Uterus (tissue), 3 donors: ENCODE measurements at regions not wholly inside any gene's neighbourhood (a gene's known extent, or its start where the extent isn't known, plus 50 kb on each side); places are given as distances from the start of the nearest gene placed in this dataset.

Source experiments
- DNase-seq, 2 donors: peaks; one replicate each; pipeline ENCODE4 v3.0.0-alpha.2; 2019 to 2020
- H3K27ac ChIP-seq, 2 donors: fragments of 200-600 bp; sonication (generic); 1 replicate in 1 of 2; 2 replicates in 1 of 2; pipeline ENCODE4 v1.5.1; 2016 to 2018
- H3K27me3 ChIP-seq, 2 donors: fragments of 200-600 bp; sonication (generic); one replicate each; pipeline ENCODE4 v1.5.1; 2018 to 2019; ENCODE audit warnings: control low read depth in 1 of 2
- H3K36me3 ChIP-seq, 2 donors: fragments of 200-600 bp; sonication (generic); one replicate each; pipeline ENCODE4 v1.5.1; 2019; ENCODE audit warnings: control low read depth in 1 of 2
- H3K4me1 ChIP-seq, 2 donors: fragments of 200-600 bp; sonication (generic); one replicate each; pipeline ENCODE4 v1.5.1; 2018 to 2019; ENCODE audit warnings: control low read depth in 1 of 2
- H3K4me3 ChIP-seq, 2 donors: fragments of 200-600 bp; sonication (generic); 1 replicate in 1 of 2; 2 replicates in 1 of 2; pipeline ENCODE4 v1.5.1; 2018 to 2019; ENCODE audit warnings: mild to moderate bottlenecking in 1 of 2
- H3K9me3 ChIP-seq, 2 donors: fragments of 200-600 bp; sonication (generic); one replicate each; pipeline ENCODE4 v1.5.1; 2019; ENCODE audit warnings: control low read depth in 1 of 2
- CTCF ChIP-seq, 4 experiments: fragments of 200-600 bp in 2 of 4; fragments of 450-650 bp in 2 of 4; sonication (generic) in 2 of 4; IDR thresholded peaks; one replicate each; pipeline ENCODE4 v1.5.1; 2016 to 2019; ENCODE audit warnings: antibody characterized with exemption in 4 of 4, mild to moderate bottlenecking in 2 of 4, moderate library complexity in 1 of 4
- POLR2A ChIP-seq, 2 donors: fragments of 450-650 bp; IDR thresholded peaks; one replicate each; pipeline ENCODE4 v1.6.1; 2016; ENCODE audit warnings: antibody characterized with exemption in 2 of 2, mild to moderate bottlenecking in 1 of 2, moderate library complexity in 1 of 2
- intact Hi-C: fragments of 100-400 bp; cut with DNase I; formaldehyde crosslinking; loops from one replicate; pipeline ENCODE4 v1.15.1; 2023; ENCODE audit warnings: low total_unique reads
- donor health status: DM: yes; HTN: yes; CAD: no.

DNA sequence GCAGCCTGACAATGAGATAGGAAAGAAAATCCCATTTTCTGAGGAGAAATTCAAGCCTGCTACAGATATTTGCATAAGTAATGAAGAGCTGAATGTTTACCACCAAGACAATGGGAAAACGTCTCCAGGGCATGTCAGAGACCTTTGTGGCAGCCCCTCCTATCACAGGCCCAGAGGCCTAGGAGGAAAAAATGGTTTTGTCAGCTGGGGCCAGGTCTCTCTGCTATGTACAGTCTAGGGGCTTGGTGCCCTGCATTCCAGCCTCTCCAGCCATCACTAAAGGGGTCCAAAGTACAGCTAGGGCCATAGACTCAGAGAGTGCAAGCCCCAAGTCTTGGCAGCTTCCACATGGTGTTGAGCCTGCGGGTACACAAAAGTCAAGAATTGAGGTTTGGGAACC, 361.6 kb upstream of the ANXA10 start:
- Histone ChIP-seq H3K36me3 (no peaks in the 10 kb centered on the region), H3K4me1 (no peaks in the 10 kb centered on the region), H3K4me3 (no peak overlapping the region), H3K9me3 (no peaks in the 10 kb centered on the region), H3K27ac (no peak overlapping the region), H3K27me3 (no peaks in the 10 kb centered on the region)
- no peak for DNase-seq
- intact Hi-C loops, result no loop called here
- TF ChIP-seq POLR2A (IDR thresholded peaks at IDR 0.05), result no peak
- TF ChIP-seq CTCF (IDR thresholded peaks at IDR 0.05), result no peak

- TF ChIP-seq POLR2A (IDR thresholded peaks at IDR 0.05) (no peak), CTCF (IDR thresholded peaks at IDR 0.05) (no peak)
- Histone ChIP-seq H3K36me3 (no peaks in the 10 kb centered on the region), H3K27me3 (no peaks in the 10 kb centered on the region), H3K4me3 (no peak overlapping the region), H3K9me3 (no peaks in the 10 kb centered on the region), H3K27ac (no peak overlapping the region), H3K4me1 (no peaks in the 10 kb centered on the region)
- no peak for DNase-seq
- intact Hi-C loops, result no loop called here
Measured at GRCh38 chr4:167745024-167745687, 347.2 kb upstream of the ANXA10 start.

DNA sequence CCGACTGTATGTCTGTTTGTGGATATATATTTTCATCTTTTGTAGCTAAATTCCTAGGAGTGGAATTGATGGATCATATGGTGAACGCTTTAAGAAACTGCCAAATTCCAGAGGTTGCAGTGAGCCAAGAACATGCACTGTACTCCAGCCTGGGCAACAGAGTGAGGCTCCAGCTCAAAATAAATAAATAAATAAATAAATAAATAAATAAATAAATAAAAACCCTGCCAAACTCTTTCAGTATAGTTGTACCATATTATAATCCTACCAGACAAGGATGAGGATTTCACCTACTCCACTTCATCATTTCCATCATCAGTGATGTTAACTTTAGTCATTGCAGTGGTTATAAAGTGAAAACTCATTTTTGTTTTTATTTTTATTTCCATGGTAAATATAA, 325.1 kb upstream of the ANXA10 start:
- Histone ChIP-seq H3K36me3 (no peaks in the 10 kb centered on the region), H3K4me1 (no peaks in the 10 kb centered on the region), H3K4me3 (no peak overlapping the region), H3K27me3 (no peaks in the 10 kb centered on the region), H3K9me3 (no peaks in the 10 kb centered on the region), H3K27ac (no peak overlapping the region)
- no peak for DNase-seq
- intact Hi-C loops, result no loop called here
- TF ChIP-seq CTCF (IDR thresholded peaks at IDR 0.05), result no peak
- TF ChIP-seq POLR2A (IDR thresholded peaks at IDR 0.05), result no peak

DNA sequence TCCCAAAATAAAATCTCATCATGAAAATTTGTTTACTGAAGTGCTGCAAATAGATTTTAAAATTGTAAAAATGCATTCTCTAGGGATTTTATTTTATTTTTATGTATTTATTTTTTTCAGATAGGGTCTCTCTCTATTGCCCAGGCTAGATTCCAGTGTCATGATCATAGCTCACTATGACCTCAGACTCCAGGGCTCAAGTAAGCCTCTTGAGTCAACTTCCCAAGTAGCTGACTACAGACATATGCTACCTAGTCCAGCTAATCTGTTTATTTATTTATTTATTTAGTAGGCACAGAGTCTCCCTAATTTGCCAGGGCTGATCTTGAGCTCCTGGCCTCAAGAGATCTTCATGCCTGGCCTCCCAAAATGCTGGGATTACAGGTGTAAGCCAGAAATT, 317.7 kb upstream of the ANXA10 start:
- Histone ChIP-seq H3K36me3 (no peaks in the 10 kb centered on the region), H3K4me1 (no peaks in the 10 kb centered on the region), H3K27me3 (no peaks in the 10 kb centered on the region), H3K9me3 (no peaks in the 10 kb centered on the region), H3K4me3 (no peak overlapping the region), H3K27ac (no peak overlapping the region)
- DNase-seq, result no peak
- intact Hi-C loops, result no loop called here
- TF ChIP-seq POLR2A (IDR thresholded peaks at IDR 0.05) (no peak), CTCF (IDR thresholded peaks at IDR 0.05) (no peak)

DNA sequence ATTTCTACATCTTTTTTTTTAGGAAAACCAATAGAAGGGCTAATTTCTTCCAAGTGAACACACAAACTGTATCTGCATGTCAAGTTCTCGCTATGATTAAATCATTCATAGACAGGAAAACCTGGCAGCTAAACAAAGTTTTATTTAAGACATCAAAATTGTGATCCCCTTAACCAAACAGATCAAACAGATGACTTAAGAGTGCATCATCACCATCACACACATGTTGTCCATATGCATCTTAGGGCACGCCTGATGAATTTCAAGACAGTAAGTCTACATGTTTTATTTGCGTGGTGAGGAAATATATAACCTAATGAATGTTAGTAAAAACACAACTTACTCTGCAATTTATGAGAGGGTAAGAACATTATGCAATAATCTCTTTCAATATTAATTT, 317.0 kb upstream of the ANXA10 start:
- Histone ChIP-seq H3K27me3 (no peaks in the 10 kb centered on the region), H3K36me3 (no peaks in the 10 kb centered on the region), H3K4me3 (no peak overlapping the region), H3K9me3 (no peaks in the 10 kb centered on the region), H3K27ac (no peak overlapping the region), H3K4me1 (no peaks in the 10 kb centered on the region)
- TF ChIP-seq POLR2A (IDR thresholded peaks at IDR 0.05) (no peak), CTCF (IDR thresholded peaks at IDR 0.05) (no peak)
- DNase-seq, result no peak
- intact Hi-C loops, result no loop called here
